Psoas muscle (tissue), 7 donors: ENCODE measurements at regions not wholly inside any gene's neighbourhood (a gene's known extent, or its start where the extent isn't known, plus 50 kb on each side); places are given as distances from the start of the nearest gene placed in this dataset.
A peak's percentile ranks its signal among the peaks of the same experiment; 100 is the strongest.

Experiments used
- ATAC-seq, 4 donors: fragments of 200-7000 bp; cut with Tn5 transposase; one replicate each; pipeline ENCODE4 v1.9.1; 2020; ENCODE audit warnings: moderate library complexity in 3 of 4, mild to moderate bottlenecking in 2 of 4
- DNase-seq, 2 donors: peaks; one replicate each; pipeline ENCODE4 v3.0.0-alpha.2; 2020
- H3K27ac ChIP-seq: fragments of 200-600 bp; one replicate; pipeline ENCODE4 v1.8.0; 2022
- H3K27me3 ChIP-seq, 3 donors: fragments of 200-600 bp in 1 of 3; one replicate each; pipeline versions ENCODE4 v1.6.1 to v1.8.0; 2013 to 2022; ENCODE audit warnings: low read length in 2 of 3, mild to moderate bottlenecking in 2 of 3, moderate library complexity in 1 of 3; ENCODE audit not compliant: insufficient read depth in 3 of 3
- H3K36me3 ChIP-seq, 2 donors: fragments of 200-600 bp in 1 of 2; one replicate each; pipeline versions ENCODE4 v1.6.1 to v1.8.0; 2013 to 2022; ENCODE audit warnings: low read depth in 1 of 2, mild to moderate bottlenecking in 1 of 2, moderate library complexity in 1 of 2; ENCODE audit not compliant: insufficient read depth in 1 of 2
- H3K4me1 ChIP-seq: fragments of 200-600 bp; one replicate; pipeline ENCODE4 v1.8.0; 2022
- H3K4me3 ChIP-seq: fragments of 200-600 bp; one replicate; pipeline ENCODE4 v1.8.0; 2022; ENCODE audit warnings: mild to moderate bottlenecking
- H3K9me3 ChIP-seq: fragments of 200-600 bp; one replicate; pipeline ENCODE4 v1.8.0; 2022
- CTCF ChIP-seq: fragments of 200-600 bp; IDR thresholded peaks from one replicate; pipeline ENCODE4 v1.8.0; 2022; ENCODE audit warnings: antibody characterized with exemption
- WGBS, 3 donors: extraction: QIAGEN DNeasy Blood & Tissue Kit; methylation state at CpG; one replicate each; pipeline versions ENCODE4 v1.1.6 to v1.1.7; 2013; 5-methylcytosine and 5-hydroxymethylcytosine counted together
- intact Hi-C, 2 donors: fragments of 100-400 bp; cut with DNase I; formaldehyde crosslinking; loops; one replicate each; pipeline versions ENCODE4 v1.11.0 to v1.14.2; 2022
- donor health status: healthy with polysubstance abuse.
- donor health status: DM: no; HTN: no; CAD: no; lungs with moderate emphysema.
- donor health status: Bipolar disorder and iron deficiency.
- donor health status: healthy.
- donor health status: DM: yes; HTN: yes; CAD: no.
- donor health status: DM: no; HTN: no; CAD: no.
- donor health status: DM: yes; HTN: yes; CAD: no.

- Histone ChIP-seq H3K27me3 (peaks cover 0 to 8% (median 0%) of the 10 kb centered on the region in 3 donors), H3K4me1 (no peaks in the 10 kb centered on the region), H3K27ac (no peak overlapping the region), H3K36me3 (no peaks in the 10 kb centered on the region), H3K9me3 (peaks cover 18% of the 10 kb centered on the region), H3K4me3 (no peak overlapping the region)
- no peak for TF ChIP-seq CTCF
- WGBS, 3 donors, result 53 to 71% (median 58%) methylated on average over 4 of the region's 4 CpGs
- intact Hi-C loops, result no loop called here
- DNase-seq (peak in 1 of 2 donors; percentile 7), ATAC-seq (no peak)
Measured at GRCh38 chr22:44372611-44373010, 59.9 kb upstream of the SHISAL1 start.

- intact Hi-C loops, result no loop called here
- Histone ChIP-seq H3K36me3 (no peaks in the 10 kb centered on the region), H3K4me3 (no peak overlapping the region), H3K9me3 (peaks cover 18% of the 10 kb centered on the region), H3K27me3 (peaks cover 0 to 8% (median 0%) of the 10 kb centered on the region in 3 donors), H3K27ac (no peak overlapping the region), H3K4me1 (no peaks in the 10 kb centered on the region)
- DNase-seq, result peak in 1 of 2 donors; percentile 4
- ATAC-seq, result no peak
- no peak for TF ChIP-seq CTCF
- 47 to 68% (median 63%) methylated on average over 3 of the region's 3 CpGs for whole genome bisulfite sequencing, 3 donors
Measured at GRCh38 chr22:44371741-44372525, 59.2 kb upstream of the SHISAL1 start.

- H3K27ac ChIP-seq, result no peak overlapping the region
- intact Hi-C loops, result no loop called here
- peaks cover 8% of the 10 kb centered on the region for H3K9me3 ChIP-seq
- no peaks in the 10 kb centered on the region for H3K36me3 ChIP-seq
- no peak for TF ChIP-seq CTCF
- ATAC-seq (no peak), DNase-seq (peak in 1 of 2 donors; percentile 15)
- no peaks in the 10 kb centered on the region for H3K4me1 ChIP-seq
- H3K27me3 ChIP-seq, result peaks cover 0 to 7% (median 0%) of the 10 kb centered on the region in 3 donors
- WGBS, 3 donors, result 52 to 61% (median 60%) methylated on average over 17 to 18 of the region's 18 CpGs
- no peak overlapping the region for H3K4me3 ChIP-seq
Measured at GRCh38 chr22:44369916-44370801, 57.4 kb upstream of the SHISAL1 start.

DNA sequence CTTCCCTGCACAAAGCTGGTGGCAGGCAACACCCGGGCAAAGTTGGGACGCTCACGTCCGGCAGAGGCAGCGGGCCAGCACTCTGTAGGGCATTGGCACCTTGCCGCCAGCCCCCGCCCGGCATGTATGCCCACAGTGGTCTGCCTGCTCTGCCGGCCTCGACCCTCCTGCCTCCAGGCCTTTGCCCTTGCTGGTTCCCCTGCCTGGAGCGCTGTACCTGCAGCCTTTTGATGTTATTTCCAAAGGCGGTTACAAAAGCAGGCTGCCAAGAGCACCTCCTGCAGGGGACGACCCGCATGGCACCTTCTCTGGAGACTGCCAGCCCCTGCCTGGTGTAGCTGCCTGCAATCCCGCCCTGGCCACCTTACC is 56.5 kb upstream of the SHISAL1 start:
- no peaks in the 10 kb centered on the region for H3K4me1 ChIP-seq
- WGBS, 3 donors, result 73 to 83% (median 80%) methylated on average over 14 to 15 of the region's 15 CpGs
- no peak for TF ChIP-seq CTCF
- no peaks in the 10 kb centered on the region for H3K36me3 ChIP-seq
- DNase-seq (peak in 1 of 2 donors; percentile 45), ATAC-seq (no peak)
- no peak overlapping the region for H3K4me3 ChIP-seq
- H3K27ac ChIP-seq, result no peak overlapping the region
- no peaks in the 10 kb centered on the region for H3K27me3 ChIP-seq
- no peaks in the 10 kb centered on the region for H3K9me3 ChIP-seq
- intact Hi-C loops, result no loop called here
